Uterus (tissue), 2 donors: ENCODE measurements at regions not wholly inside any gene's neighbourhood (a gene's known extent, or its start where the extent isn't known, plus 50 kb on each side); places are given as distances from the start of the nearest gene placed in this dataset.
A peak's percentile ranks its signal among the peaks of the same experiment; 100 is the strongest.

Experiments
- POLR2A ChIP-seq, 2 donors: fragments of 450-650 bp; IDR thresholded peaks; one replicate each; pipeline ENCODE4 v1.6.1; 2016; ENCODE audit warnings: antibody characterized with exemption in 2 of 2, mild to moderate bottlenecking in 1 of 2, moderate library complexity in 1 of 2
- TF ChIP-seq, protein P1 (sequence below), 4 experiments: fragments of 200-600 bp in 2 of 4; fragments of 450-650 bp in 2 of 4; sonication (generic) in 2 of 4; IDR thresholded peaks; one replicate each; pipeline ENCODE4 v1.5.1; 2016 to 2019; ENCODE audit warnings: antibody characterized with exemption in 4 of 4, mild to moderate bottlenecking in 2 of 4, moderate library complexity in 1 of 4

DNA sequence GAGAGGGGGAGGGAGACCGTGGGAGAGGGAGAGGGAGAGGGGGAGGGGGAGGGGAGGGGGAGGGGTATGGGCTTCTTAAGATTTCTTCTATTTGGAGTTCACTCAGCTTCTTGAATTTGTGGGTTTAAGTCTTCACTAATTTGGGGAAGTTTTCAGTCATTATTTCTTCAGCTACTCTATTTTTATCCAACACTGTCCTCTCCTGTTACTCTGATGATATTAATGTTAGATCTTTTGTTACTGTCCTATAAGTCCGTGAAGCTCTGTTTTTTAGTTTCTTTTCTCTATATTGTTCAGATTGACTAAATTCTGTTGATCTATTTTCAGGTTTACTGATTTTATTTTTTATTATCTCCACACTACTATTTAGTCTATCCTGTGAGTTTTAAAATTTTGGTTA lies 351.5 kb upstream of the TPM1 start:
- TF ChIP-seq POLR2A (IDR thresholded peaks at IDR 0.05): no peak
- TF ChIP-seq, protein P1, sequence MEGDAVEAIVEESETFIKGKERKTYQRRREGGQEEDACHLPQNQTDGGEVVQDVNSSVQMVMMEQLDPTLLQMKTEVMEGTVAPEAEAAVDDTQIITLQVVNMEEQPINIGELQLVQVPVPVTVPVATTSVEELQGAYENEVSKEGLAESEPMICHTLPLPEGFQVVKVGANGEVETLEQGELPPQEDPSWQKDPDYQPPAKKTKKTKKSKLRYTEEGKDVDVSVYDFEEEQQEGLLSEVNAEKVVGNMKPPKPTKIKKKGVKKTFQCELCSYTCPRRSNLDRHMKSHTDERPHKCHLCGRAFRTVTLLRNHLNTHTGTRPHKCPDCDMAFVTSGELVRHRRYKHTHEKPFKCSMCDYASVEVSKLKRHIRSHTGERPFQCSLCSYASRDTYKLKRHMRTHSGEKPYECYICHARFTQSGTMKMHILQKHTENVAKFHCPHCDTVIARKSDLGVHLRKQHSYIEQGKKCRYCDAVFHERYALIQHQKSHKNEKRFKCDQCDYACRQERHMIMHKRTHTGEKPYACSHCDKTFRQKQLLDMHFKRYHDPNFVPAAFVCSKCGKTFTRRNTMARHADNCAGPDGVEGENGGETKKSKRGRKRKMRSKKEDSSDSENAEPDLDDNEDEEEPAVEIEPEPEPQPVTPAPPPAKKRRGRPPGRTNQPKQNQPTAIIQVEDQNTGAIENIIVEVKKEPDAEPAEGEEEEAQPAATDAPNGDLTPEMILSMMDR (IDR thresholded peaks at IDR 0.05): peak in 3 of 4 experiments; percentile 21 to 30 (median 21)
